Right renal pelvis (tissue), 4 donors: ENCODE measurements at regions not wholly inside any gene's neighbourhood (a gene's known extent, or its start where the extent isn't known, plus 50 kb on each side); places are given as distances from the start of the nearest gene placed in this dataset.
"Not testable (repeated sequence)": the region's sequence is repeated elsewhere in the genome, so short reads cannot be mapped to it uniquely, and the experiment has no call there.

Source experiments
- DNase-seq, 4 donors: peaks; one replicate each; pipeline ENCODE4 v3.0.0-alpha.2; 2013; ENCODE audit warnings: low read depth in 4 of 4, low spot score in 3 of 4, missing footprints in 1 of 4

- DNase-seq, result no peak
Observed at GRCh38 chr3:124299831-124300230, 307.9 kb upstream of the ROPN1 start.

DNA sequence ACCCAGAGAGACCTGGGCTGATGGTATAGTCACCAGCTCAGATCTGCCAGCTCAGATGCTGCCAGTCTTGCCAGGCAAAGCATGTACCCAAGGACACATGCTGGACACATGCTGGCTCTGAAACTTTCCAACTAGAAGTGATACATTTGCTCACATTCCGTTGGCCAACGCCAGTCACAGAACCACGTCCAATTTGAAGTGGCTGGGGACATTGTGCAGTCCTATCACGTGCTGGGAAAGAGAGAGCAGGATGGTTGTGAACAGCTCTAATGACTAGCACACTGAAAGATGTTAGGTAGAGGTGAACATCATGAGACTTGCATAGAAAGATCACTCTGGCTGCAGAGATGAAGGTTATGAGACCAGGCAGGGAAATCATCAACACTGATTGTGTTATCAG lies 308.5 kb upstream of the ROPN1 start:
- DNase-seq, result no peak

- no peak for DNase-seq
Observed at GRCh38 chr3:124303305-124303910, 311.5 kb upstream of the ROPN1 start.

DNA sequence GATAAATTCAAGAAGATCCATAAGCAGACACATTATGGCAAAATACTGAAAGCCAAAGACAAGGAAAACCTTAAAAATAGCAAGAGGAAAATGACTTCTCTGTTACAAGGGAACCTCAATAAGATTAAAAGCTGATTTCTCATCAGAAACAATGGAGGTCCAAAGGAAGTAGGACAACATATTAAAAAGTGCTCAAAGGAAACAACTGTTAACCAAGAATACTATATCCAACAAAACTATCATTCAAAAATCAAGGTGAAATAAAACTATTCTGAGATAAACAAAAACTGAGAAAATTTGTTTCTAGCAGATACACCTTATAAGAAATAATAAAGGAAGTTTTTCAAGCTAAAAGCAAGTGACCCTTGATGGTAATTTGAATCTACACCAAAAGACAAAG lies 314.7 kb upstream of the ROPN1 start:
- no peak for DNase-seq

- DNase-seq, result no peak
Observed at GRCh38 chr3:124313621-124314020, 321.7 kb upstream of the ROPN1 start.

DNA sequence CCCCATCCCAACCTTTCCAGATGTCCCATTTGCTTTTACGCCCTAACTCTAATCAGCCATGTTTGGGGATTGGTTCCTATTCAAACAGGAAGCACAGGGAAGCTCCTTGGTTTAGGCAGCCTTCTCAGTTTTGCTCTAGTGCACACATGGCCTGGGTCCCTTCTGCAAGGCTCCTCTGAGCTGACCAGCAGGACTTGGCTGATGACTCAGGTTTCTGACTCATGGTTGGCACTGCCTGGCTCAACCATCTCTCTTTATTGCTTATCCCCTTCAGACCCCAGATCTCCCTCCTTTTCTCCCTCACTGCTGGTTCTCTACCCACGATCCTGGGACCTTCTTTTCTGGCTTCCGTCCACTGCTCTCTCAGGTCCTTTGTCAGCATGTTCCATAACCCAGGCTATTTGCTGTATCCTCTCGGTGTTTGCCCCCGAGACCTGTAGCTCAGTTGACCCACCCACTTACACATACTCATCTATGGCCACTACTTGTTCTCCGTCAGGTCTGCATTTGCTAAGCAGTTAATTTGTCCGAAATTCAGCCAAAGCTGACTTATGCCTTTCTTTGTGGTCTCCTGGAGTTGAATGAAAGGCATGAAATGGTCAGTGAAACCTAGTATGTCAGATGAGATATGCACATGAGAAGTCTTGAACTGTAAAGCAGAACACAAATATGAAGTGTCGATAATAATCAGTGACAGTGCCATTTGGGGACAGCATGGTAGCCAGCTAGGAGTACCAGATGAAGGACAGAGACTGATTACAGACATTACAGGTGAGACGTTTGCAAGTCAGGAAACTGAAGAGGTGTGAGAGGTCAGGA lies 323.5 kb upstream of the ROPN1 start:
- DNase-seq, result no peak

- no peak for DNase-seq
Observed at GRCh38 chr3:124316034-124316287, 324.0 kb upstream of the ROPN1 start.

- DNase-seq, result no peak
Observed at GRCh38 chr3:124318014-124318413, 326.1 kb upstream of the ROPN1 start.

DNA sequence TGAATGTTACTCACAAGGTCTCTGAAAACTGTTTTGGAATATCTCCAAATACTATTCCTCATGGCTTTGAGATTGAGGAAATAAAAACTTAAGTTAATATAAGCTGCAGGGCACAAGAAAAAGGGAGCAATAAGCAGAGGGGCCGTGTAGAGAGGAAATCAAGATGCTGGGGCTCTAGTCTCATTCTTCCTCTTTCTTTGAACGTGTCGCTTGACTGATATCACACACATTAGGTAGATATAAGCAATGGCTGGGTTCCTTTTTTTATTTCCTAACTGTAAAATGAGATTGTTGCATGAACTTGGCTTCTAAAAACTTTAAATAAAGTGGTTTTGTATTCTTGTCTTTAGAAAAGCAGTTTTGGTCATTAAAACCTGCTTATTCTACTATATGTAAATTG lies 326.7 kb upstream of the ROPN1 start:
- no peak for DNase-seq

GRCh38 chr3:124320976-124321375 lies 329.1 kb upstream of the ROPN1 start:
- DNase-seq, result no peak

DNA sequence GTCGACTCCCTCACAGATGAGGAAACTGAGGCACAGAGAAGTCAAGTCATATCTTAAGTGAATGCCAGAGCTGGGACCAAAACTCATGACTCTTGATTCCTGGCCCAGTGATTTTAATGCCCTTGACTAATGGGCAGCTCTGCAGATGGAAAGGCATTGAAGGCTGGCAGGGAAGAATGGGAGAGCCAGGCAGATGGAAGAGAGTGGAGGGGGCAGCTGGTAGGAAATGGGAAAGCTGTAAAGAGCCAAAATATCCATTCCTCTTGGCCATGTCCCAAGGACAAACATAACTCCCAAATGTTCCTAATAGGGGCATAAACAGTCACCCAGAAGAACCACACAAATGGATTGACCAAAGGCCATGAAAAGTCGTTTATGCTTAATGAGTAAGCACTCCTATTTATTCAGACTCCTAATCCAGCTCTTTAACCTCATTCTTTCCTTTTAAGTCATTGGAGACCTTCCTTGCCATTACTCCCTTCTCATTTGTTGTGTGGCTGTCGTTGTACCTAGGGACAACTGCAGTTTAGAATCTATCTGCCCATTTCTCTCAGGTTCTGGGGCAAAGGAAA lies 330.5 kb upstream of the ROPN1 start:
- no peak for DNase-seq

- DNase-seq, result no peak
Observed at GRCh38 chr3:124322966-124323365, 331.0 kb upstream of the ROPN1 start.

- no peak for DNase-seq
Observed at GRCh38 chr3:124325248-124325647, 333.3 kb upstream of the ROPN1 start.

DNA sequence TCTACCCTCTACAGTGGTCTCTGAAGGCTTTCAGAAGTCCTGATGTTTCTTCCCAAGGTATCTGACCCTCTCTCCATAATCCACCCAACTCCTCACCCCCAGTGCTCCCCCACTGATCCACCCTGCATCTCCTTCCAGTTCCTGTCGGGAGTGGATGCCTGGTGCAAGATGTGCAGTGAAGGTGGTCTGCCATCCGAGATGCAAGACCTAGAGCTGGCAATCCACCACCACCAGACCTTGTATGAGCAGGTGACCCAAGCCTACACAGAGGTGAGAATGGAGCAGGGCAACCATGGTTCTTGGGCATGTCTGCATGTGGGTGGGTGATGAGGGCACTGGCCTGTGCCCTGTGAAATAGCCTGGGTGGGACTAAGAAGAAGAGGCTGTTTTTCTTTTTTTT lies 337.8 kb upstream of the ROPN1 start:
- no peak for DNase-seq

DNA sequence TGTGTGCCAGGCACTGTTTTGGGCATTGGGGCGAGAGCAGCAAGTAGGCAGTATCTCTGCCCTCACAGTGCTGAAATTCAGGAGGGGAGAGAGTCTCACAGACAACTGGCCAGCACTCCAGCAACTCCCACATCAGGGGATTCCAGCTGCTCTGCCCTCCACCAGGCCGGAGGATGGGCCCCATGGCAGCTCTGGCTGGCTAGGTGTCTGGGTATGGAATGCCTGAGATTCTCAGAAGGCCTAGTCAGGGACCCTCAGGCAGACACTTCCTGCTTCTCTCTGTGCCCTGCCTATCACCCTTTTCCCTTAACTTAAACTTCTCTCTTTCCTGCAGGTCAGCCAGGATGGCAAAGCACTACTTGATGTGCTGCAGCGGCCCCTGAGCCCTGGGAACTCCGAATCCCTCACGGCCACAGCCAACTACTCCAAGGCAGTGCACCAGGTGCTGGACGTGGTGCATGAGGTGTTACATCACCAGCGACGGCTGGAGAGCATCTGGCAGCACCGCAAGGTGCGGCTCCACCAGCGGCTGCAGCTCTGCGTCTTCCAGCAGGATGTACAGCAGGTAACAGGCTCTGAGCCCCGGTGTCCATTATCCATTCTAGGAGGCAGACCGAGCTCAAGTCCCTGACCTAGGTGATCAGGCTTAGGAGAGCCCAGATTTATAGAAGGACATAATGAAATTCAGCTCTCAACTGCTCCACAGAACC lies 342.2 kb upstream of the ROPN1 start:
- no peak for DNase-seq

GRCh38 chr3:124336067-124336656 lies 344.2 kb upstream of the ROPN1 start:
- DNase-seq, result no peak

DNA sequence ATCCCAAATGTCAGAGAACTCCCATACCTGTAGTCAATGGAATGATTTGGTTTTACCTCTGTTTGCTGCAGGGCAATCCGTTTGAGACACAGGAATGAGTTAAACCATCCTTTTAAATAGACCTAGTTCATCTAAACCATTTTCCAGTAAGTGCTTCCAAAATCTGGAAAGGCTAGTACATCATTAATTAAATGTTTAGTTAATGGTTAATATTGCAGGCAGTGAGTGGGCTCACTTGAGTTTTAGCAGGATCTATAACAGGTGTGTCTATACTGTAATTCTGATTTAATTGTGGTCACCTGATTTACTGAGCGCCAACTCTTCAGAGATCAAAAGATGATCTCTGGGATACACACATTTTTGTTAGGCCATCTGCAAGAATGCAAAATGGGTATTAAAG lies 353.9 kb upstream of the ROPN1 start:
- DNase-seq, result no peak

GRCh38 chr3:124346487-124346886 lies 354.6 kb upstream of the ROPN1 start:
- DNase-seq, result no peak

GRCh38 chr3:124347418-124347817 lies 355.5 kb upstream of the ROPN1 start:
- no peak for DNase-seq

GRCh38 chr3:124348555-124348954 lies 356.6 kb upstream of the ROPN1 start:
- DNase-seq, result not testable (repeated sequence)

GRCh38 chr3:124351430-124352148 lies 359.7 kb upstream of the ROPN1 start:
- peak; percentile 35 to 67 (median 62) for DNase-seq
